ENCODE measurements at regions not wholly inside any gene's neighbourhood (a gene's known extent, or its start where the extent isn't known, plus 50 kb on each side); places are given as distances from the start of the nearest gene placed in this dataset.

GRCh38 chr6:40326714-40327421 is 260.3 kb downstream of the LRFN2 start:
- intact Hi-C loops (cut with DNase I; ENCODE audit: low total_unique reads) = no loop called here
- Histone ChIP-seq H3K27me3 (peaks cover 0 to 58% of the 10 kb centered on the region in 2 donors), H3K4me1 (peaks cover 0 to 10% (median 3%) of the 10 kb centered on the region in 4 donors), H3K9me3 (no peaks in the 10 kb centered on the region), H3K27ac (no peak overlapping the region), H3K36me3 (no peaks in the 10 kb centered on the region), H3K4me3 (no peak overlapping the region)
- TF ChIP-seq, protein P1, sequence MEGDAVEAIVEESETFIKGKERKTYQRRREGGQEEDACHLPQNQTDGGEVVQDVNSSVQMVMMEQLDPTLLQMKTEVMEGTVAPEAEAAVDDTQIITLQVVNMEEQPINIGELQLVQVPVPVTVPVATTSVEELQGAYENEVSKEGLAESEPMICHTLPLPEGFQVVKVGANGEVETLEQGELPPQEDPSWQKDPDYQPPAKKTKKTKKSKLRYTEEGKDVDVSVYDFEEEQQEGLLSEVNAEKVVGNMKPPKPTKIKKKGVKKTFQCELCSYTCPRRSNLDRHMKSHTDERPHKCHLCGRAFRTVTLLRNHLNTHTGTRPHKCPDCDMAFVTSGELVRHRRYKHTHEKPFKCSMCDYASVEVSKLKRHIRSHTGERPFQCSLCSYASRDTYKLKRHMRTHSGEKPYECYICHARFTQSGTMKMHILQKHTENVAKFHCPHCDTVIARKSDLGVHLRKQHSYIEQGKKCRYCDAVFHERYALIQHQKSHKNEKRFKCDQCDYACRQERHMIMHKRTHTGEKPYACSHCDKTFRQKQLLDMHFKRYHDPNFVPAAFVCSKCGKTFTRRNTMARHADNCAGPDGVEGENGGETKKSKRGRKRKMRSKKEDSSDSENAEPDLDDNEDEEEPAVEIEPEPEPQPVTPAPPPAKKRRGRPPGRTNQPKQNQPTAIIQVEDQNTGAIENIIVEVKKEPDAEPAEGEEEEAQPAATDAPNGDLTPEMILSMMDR (IDR thresholded peaks at IDR 0.05) = no peak
- DNase-seq = no peak

GRCh38 chr6:40325791-40326190 is 261.4 kb downstream of the LRFN2 start:
- H3K9me3 ChIP-seq = no peaks in the 10 kb centered on the region
- peaks cover 0 to 60% of the 10 kb centered on the region in 2 donors for H3K27me3 ChIP-seq
- intact Hi-C loops (cut with DNase I; ENCODE audit: low total_unique reads) = no loop called here
- H3K27ac ChIP-seq = no peak overlapping the region
- DNase-seq = no peak
- no peaks in the 10 kb centered on the region for H3K36me3 ChIP-seq
- H3K4me1 ChIP-seq = peaks cover 0 to 10% (median 3%) of the 10 kb centered on the region in 4 donors
- TF ChIP-seq, protein P1 (IDR thresholded peaks at IDR 0.05) = no peak
- no peak overlapping the region for H3K4me3 ChIP-seq

GRCh38 chr6:40325041-40325440 is 262.1 kb downstream of the LRFN2 start:
- Histone ChIP-seq H3K27ac (no peak overlapping the region), H3K9me3 (no peaks in the 10 kb centered on the region), H3K4me3 (no peak overlapping the region), H3K27me3 (peaks cover 0 to 62% of the 10 kb centered on the region in 2 donors), H3K36me3 (no peaks in the 10 kb centered on the region), H3K4me1 (peaks cover 0 to 10% (median 3%) of the 10 kb centered on the region in 4 donors)
- TF ChIP-seq, protein P1 (IDR thresholded peaks at IDR 0.05) = no peak
- no peak for DNase-seq
- intact Hi-C loops (cut with DNase I; ENCODE audit: low total_unique reads) = no loop called here

DNA sequence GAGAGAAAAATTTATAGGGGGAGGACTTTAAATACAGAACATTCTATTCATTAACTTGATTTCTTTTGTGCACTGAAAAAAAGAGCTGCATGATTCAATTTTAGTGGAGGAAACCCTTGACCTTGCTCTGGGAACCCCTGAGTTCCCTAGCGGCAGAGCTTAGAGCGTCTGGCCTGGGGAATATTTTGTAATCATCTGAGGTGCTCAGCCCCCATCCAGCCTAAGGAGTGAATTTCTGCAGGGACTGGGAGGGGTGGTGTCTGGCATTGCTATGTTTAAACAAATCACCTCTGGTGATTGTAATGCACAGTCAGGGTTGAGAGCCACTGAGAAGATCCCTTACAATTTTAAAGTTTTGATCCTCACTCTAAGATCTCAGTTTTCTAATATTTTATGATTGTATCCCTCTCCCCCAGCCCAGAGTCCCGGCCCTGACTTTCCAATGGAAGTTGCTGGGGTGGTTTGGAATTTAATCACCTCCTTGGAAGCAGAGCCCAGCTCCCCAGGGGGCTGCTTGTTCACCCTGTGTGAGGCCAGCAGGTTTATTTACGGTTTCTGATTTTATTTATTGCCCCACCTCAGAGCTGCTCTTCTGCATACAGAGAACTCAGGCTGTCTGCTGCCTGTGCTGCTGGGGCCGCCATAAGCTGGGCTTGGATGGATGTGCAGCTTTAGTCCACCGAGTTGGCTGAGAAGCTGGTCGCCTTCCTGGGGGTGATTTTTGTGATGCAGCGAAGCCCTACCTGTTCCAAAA is 263.1 kb downstream of the LRFN2 start:
- TF ChIP-seq, protein P1 (IDR thresholded peaks at IDR 0.05) = no peak
- no peak overlapping the region for H3K27ac ChIP-seq
- no peak for DNase-seq
- H3K36me3 ChIP-seq = no peaks in the 10 kb centered on the region
- H3K9me3 ChIP-seq = no peaks in the 10 kb centered on the region
- peaks cover 0 to 10% (median 3%) of the 10 kb centered on the region in 4 donors for H3K4me1 ChIP-seq
- intact Hi-C loops (cut with DNase I; ENCODE audit: low total_unique reads) = no loop called here
- peaks cover 0 to 66% of the 10 kb centered on the region in 2 donors for H3K27me3 ChIP-seq
- H3K4me3 ChIP-seq = no peak overlapping the region

GRCh38 chr6:40322336-40322735 is 264.8 kb downstream of the LRFN2 start:
- intact Hi-C loops (cut with DNase I; ENCODE audit: low total_unique reads) = no loop called here
- no peak for DNase-seq

More at GRCh38 chr6:40322336-40322735, 264.8 kb downstream of the LRFN2 start:
- peaks cover 0 to 59% of the 10 kb centered on the region in 2 donors for H3K27me3 ChIP-seq
- H3K36me3 ChIP-seq = no peaks in the 10 kb centered on the region
- H3K4me3 ChIP-seq = no peak overlapping the region
- TF ChIP-seq, protein P1 (IDR thresholded peaks at IDR 0.05) = no peak
- H3K4me1 ChIP-seq = peaks cover 0 to 10% (median 3%) of the 10 kb centered on the region in 4 donors
- no peak overlapping the region for H3K27ac ChIP-seq
- H3K9me3 ChIP-seq = no peaks in the 10 kb centered on the region

All from tibial artery (tissue), 4 donors.